Astrocyte (in vitro differentiated cells and primary cell): ENCODE measurements at regions not wholly inside any gene's neighbourhood (a gene's known extent, or its start where the extent isn't known, plus 50 kb on each side); places are given as distances from the start of the nearest gene placed in this dataset.

ENCODE experiments used
- DNase-seq: peaks from one replicate; pipeline ENCODE4 v3.0.0-alpha.2; 2010; ENCODE audit warnings: low read depth
- FAIRE-seq: peaks from 2 replicates; lab custom pipeline; 2011; peaks lifted over from hg19 to GRCh38; lab: Jason Lieb, UNC
- H2AFZ ChIP-seq: 2 replicates; pipeline ENCODE4 v1.6.0; 2012; ENCODE audit warnings: low read depth, low read length, inconsistent platforms
- H3K27ac ChIP-seq: 2 replicates; pipeline ENCODE4 v1.5.1; 2011; ENCODE audit warnings: low read depth, low read length, inconsistent platforms
- H3K27me3 ChIP-seq: 2 replicates; pipeline ENCODE4 v1.6.0; 2011; ENCODE audit warnings: low read length, inconsistent platforms; ENCODE audit not compliant: insufficient read depth
- H3K36me3 ChIP-seq: 2 replicates; pipeline ENCODE4 v1.5.1; 2011; ENCODE audit warnings: low read length, inconsistent platforms; ENCODE audit not compliant: insufficient read depth
- H3K4me1 ChIP-seq: 2 replicates; pipeline ENCODE4 v1.5.1; 2011; ENCODE audit warnings: low read length, inconsistent platforms; ENCODE audit not compliant: insufficient read depth
- H3K4me2 ChIP-seq: 2 replicates; pipeline ENCODE4 v1.6.0; 2012; ENCODE audit warnings: low read length, inconsistent platforms
- H3K4me3 ChIP-seq: 2 replicates; pipeline ENCODE4 v1.5.1; 2011; ENCODE audit warnings: low read depth, mild to moderate bottlenecking, low read length, inconsistent platforms; ENCODE audit not compliant: insufficient read depth
- H3K79me2 ChIP-seq: 2 replicates; pipeline ENCODE4 v1.6.0; 2012; ENCODE audit warnings: mild to moderate bottlenecking, low read length, inconsistent platforms; ENCODE audit not compliant: insufficient read depth
- H3K9ac ChIP-seq: 2 replicates; pipeline ENCODE4 v1.6.0; 2012; ENCODE audit warnings: mild to moderate bottlenecking, low read length, inconsistent platforms
- H3K9me3 ChIP-seq: 2 replicates; pipeline ENCODE4 v1.5.1; 2012; ENCODE audit warnings: low read depth, mild to moderate bottlenecking, low read length, inconsistent platforms; ENCODE audit not compliant: insufficient read depth
- H4K20me1 ChIP-seq: 2 replicates; pipeline ENCODE4 v1.6.0; 2012; ENCODE audit warnings: low read length, inconsistent platforms; ENCODE audit not compliant: insufficient read depth
- H3K27ac Mint-ChIP-seq: one replicate; pipeline ENCODE4 v1.8.0; 2021; ENCODE audit warnings: mild to moderate bottlenecking, mixed read lengths; ENCODE audit not compliant: unreplicated experiment
- H3K27me3 Mint-ChIP-seq: one replicate; pipeline ENCODE4 v1.8.0; 2021; ENCODE audit warnings: low read depth, mixed read lengths; ENCODE audit not compliant: unreplicated experiment
- H3K36me3 Mint-ChIP-seq: one replicate; pipeline ENCODE4 v1.8.0; 2021; ENCODE audit warnings: low read depth, mixed read lengths; ENCODE audit not compliant: unreplicated experiment
- H3K4me1 Mint-ChIP-seq: one replicate; pipeline ENCODE4 v1.8.0; 2021; ENCODE audit warnings: low read depth, mixed read lengths; ENCODE audit not compliant: unreplicated experiment
- H3K4me3 Mint-ChIP-seq: one replicate; pipeline ENCODE4 v1.8.0; 2021; ENCODE audit warnings: mild to moderate bottlenecking, moderate library complexity, mixed read lengths; ENCODE audit not compliant: unreplicated experiment
- H3K9me3 Mint-ChIP-seq: one replicate; pipeline ENCODE4 v1.8.0; 2021; ENCODE audit warnings: mild to moderate bottlenecking, mixed read lengths; ENCODE audit not compliant: unreplicated experiment
- EZH2 ChIP-seq: IDR thresholded peaks from 2 replicates; pipeline ENCODE4 v1.6.1; 2012; ENCODE audit warnings: mild to moderate bottlenecking, low read length, inconsistent platforms; ENCODE audit not compliant: insufficient read depth
- TF ChIP-seq, protein P1 (sequence below): IDR thresholded peaks from 2 replicates; pipeline ENCODE4 v1.5.1; 2011; ENCODE audit warnings: low read depth, mild to moderate bottlenecking, inconsistent platforms, low read length, moderate library complexity; ENCODE audit not compliant: insufficient read depth

DNA sequence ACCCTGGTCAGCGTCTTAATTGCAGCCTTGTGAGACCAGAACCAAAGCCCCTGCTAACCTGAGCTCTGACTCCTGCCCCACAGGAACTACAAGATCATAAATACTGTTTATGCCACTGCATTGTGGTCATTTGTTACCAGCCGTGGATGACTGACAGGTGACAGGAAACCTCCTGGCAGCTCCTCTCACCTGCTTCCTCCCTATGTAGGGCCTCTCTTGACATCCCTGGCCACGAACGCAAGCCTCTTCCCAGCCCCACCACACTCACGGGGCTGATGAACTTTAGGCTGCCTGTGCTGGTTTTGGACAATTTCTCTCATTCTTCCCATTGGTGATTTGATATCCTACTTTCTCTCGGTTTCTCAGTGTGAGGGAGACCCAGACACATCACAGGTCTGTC is 357.2 kb upstream of the MYT1L start:
- H3K4me2 ChIP-seq: no peak overlapping the region
- H3K27ac ChIP-seq: no peak overlapping the region
- no peaks in the 10 kb centered on the region for H3K36me3 ChIP-seq
- FAIRE-seq (no peak), DNase-seq (no peak)
- Mint-ChIP-seq H3K27me3 (peaks cover 18% of the 10 kb centered on the region), H3K9me3 (peaks cover 8% of the 10 kb centered on the region), H3K4me1 (no peaks in the 10 kb centered on the region), H3K27ac (no peak overlapping the region), H3K36me3 (no peaks in the 10 kb centered on the region), H3K4me3 (no peak overlapping the region)
- no peaks in the 10 kb centered on the region for H3K79me2 ChIP-seq
- H3K9me3 ChIP-seq: peaks cover 3% of the 10 kb centered on the region
- H3K4me3 ChIP-seq: no peak overlapping the region
- TF ChIP-seq EZH2: no peak
- TF ChIP-seq, protein P1, sequence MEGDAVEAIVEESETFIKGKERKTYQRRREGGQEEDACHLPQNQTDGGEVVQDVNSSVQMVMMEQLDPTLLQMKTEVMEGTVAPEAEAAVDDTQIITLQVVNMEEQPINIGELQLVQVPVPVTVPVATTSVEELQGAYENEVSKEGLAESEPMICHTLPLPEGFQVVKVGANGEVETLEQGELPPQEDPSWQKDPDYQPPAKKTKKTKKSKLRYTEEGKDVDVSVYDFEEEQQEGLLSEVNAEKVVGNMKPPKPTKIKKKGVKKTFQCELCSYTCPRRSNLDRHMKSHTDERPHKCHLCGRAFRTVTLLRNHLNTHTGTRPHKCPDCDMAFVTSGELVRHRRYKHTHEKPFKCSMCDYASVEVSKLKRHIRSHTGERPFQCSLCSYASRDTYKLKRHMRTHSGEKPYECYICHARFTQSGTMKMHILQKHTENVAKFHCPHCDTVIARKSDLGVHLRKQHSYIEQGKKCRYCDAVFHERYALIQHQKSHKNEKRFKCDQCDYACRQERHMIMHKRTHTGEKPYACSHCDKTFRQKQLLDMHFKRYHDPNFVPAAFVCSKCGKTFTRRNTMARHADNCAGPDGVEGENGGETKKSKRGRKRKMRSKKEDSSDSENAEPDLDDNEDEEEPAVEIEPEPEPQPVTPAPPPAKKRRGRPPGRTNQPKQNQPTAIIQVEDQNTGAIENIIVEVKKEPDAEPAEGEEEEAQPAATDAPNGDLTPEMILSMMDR: no peak
- no peaks in the 10 kb centered on the region for H3K4me1 ChIP-seq
- no peaks in the 10 kb centered on the region for H4K20me1 ChIP-seq
- H3K27me3 ChIP-seq: no peaks in the 10 kb centered on the region
- no peak overlapping the region for H3K9ac ChIP-seq
- no peak overlapping the region for H2AFZ ChIP-seq

DNA sequence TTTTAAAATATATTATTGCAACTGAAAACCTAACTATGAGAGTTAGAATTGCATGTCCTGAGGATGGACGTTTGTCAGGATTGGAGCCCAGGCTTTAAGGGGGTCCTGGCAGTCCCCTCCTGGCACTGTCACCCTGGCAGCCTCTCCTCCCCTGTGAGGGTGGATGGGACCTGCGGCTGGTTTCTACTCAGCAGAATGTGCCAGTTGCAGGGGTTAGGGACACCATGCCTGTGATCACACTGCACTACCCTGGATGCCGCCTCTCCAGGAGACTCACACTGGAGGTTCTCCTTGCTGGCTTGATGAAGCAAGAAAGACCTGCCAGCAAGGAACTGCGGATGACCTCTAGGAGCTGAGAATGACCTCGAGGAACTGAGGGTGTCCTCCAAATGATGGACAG is 356.7 kb upstream of the MYT1L start:
- Histone ChIP-seq H3K27me3 (no peaks in the 10 kb centered on the region), H3K9ac (no peak overlapping the region), H3K79me2 (no peaks in the 10 kb centered on the region), H3K27ac (no peak overlapping the region), H3K9me3 (peaks cover 3% of the 10 kb centered on the region), H2AFZ (no peak overlapping the region), H3K4me3 (no peak overlapping the region), H4K20me1 (no peaks in the 10 kb centered on the region), H3K4me1 (no peaks in the 10 kb centered on the region), H3K4me2 (no peak overlapping the region), H3K36me3 (no peaks in the 10 kb centered on the region)
- TF ChIP-seq, protein P1: no peak
- no peak for TF ChIP-seq EZH2
- Mint-ChIP-seq H3K27me3 (peaks cover 18% of the 10 kb centered on the region), H3K4me1 (no peaks in the 10 kb centered on the region), H3K4me3 (no peak overlapping the region), H3K9me3 (peaks cover 5% of the 10 kb centered on the region), H3K27ac (no peak overlapping the region), H3K36me3 (no peaks in the 10 kb centered on the region)
- DNase-seq (no peak), FAIRE-seq (no peak)

DNA sequence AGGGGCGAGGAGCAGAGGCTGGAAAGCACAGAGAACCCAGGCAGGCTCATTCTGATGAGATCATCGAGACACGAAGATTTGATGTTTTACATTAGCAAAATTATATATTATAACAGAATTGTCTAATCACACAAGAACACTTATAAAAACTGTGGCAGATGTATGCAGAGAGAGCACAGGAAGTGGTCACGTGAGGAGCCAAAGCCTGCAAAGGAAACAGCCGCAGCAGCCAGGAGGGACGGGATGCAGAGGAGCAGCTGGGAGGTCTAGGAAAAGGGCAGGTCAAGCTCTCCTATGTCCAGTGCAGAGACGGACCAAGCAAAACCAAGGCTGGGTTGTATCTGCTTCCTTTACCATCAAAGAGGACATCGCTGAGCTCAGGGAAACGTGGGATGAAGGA is 355.1 kb upstream of the MYT1L start:
- TF ChIP-seq, protein P1: no peak
- TF ChIP-seq EZH2: no peak
- FAIRE-seq: no peak
- Histone ChIP-seq H3K27me3 (no peaks in the 10 kb centered on the region), H3K9me3 (peaks cover 3% of the 10 kb centered on the region), H2AFZ (no peak overlapping the region), H3K4me3 (no peak overlapping the region), H3K4me1 (no peaks in the 10 kb centered on the region), H3K9ac (no peak overlapping the region), H3K4me2 (no peak overlapping the region), H3K79me2 (no peaks in the 10 kb centered on the region), H3K27ac (no peak overlapping the region), H3K36me3 (no peaks in the 10 kb centered on the region), H4K20me1 (no peaks in the 10 kb centered on the region)
- Mint-ChIP-seq H3K36me3 (no peaks in the 10 kb centered on the region), H3K4me1 (no peaks in the 10 kb centered on the region), H3K4me3 (no peak overlapping the region), H3K9me3 (peaks cover 2% of the 10 kb centered on the region), H3K27ac (no peak overlapping the region), H3K27me3 (peaks cover 21% of the 10 kb centered on the region)
- no peak for DNase-seq
